ENCODE measurements at regions not wholly inside any gene's neighbourhood (a gene's known extent, or its start where the extent isn't known, plus 50 kb on each side); places are given as distances from the start of the nearest gene placed in this dataset.

- Mint-ChIP-seq H3K4me3 (no peak overlapping the region), H3K36me3 (ENCODE audit: low read depth) (no peaks in the 10 kb centered on the region), H3K27ac (no peak overlapping the region), H3K9me3 (no peaks in the 10 kb centered on the region), H3K4me1 (ENCODE audit: low read depth) (peaks cover 10% of the 10 kb centered on the region), H3K27me3 (no peaks in the 10 kb centered on the region)
- no peak overlapping the region for H3K27ac ChIP-seq (ENCODE audit: low read depth in 1 of 2, low read length in 2 of 2)
- ChIA-PET CTCF (no interaction called here), POLR2A (interaction anchor here (0.9 kb wide), 1 partner anchor 16 kb away, joined by 3 read pairs; no protein-coding TSS in a partner anchor)
- no peaks in the 10 kb centered on the region for H3K36me3 ChIP-seq (ENCODE audit: insufficient read depth, low read length)
- H3K27me3 ChIP-seq (ENCODE audit: control insufficient read depth in 1 of 2, insufficient read depth in 2 of 2, low read length in 2 of 2): no peaks in the 10 kb centered on the region
- no peak for ATAC-seq (ENCODE audit: poor library complexity)
- no peak for TF ChIP-seq CTCF (IDR thresholded peaks at IDR 0.05)
- no peak for DNase-seq
- H3K4me1 ChIP-seq (ENCODE audit: insufficient read depth, low read length): no peaks in the 10 kb centered on the region
- no peak overlapping the region for H3K4me3 ChIP-seq (ENCODE audit: low read length)
- intact Hi-C loops (cut with DNase I, micrococcal nuclease): no loop called here
- H3K9me3 ChIP-seq (ENCODE audit: control insufficient read depth in 1 of 2, insufficient read depth in 1 of 2, low read length in 2 of 2): no peaks in the 10 kb centered on the region
Measured at GRCh38 chr5:68362331-68362730, 146.8 kb downstream of the PIK3R1 start.

GRCh38 chr5:68365889-68366288 lies 150.3 kb downstream of the PIK3R1 start:
- Mint-ChIP-seq H3K4me1 (ENCODE audit: low read depth) (peaks cover 33% of the 10 kb centered on the region), H3K9me3 (no peaks in the 10 kb centered on the region), H3K4me3 (no peak overlapping the region), H3K27ac (no peak overlapping the region), H3K36me3 (ENCODE audit: low read depth) (no peaks in the 10 kb centered on the region), H3K27me3 (no peaks in the 10 kb centered on the region)
- H3K27ac ChIP-seq (ENCODE audit: low read depth in 1 of 2, low read length in 2 of 2): no peak overlapping the region
- ChIA-PET POLR2A (no interaction called here), CTCF (no interaction called here)
- no peak for DNase-seq
- intact Hi-C loops (cut with DNase I, micrococcal nuclease): no loop called here
- no peaks in the 10 kb centered on the region for H3K27me3 ChIP-seq (ENCODE audit: control insufficient read depth in 1 of 2, insufficient read depth in 2 of 2, low read length in 2 of 2)
- no peaks in the 10 kb centered on the region for H3K36me3 ChIP-seq (ENCODE audit: insufficient read depth, low read length)
- H3K4me3 ChIP-seq (ENCODE audit: low read length): no peak overlapping the region
- no peak for TF ChIP-seq CTCF (IDR thresholded peaks at IDR 0.05)
- H3K4me1 ChIP-seq (ENCODE audit: insufficient read depth, low read length): peaks cover 12% of the 10 kb centered on the region
- no peaks in the 10 kb centered on the region for H3K9me3 ChIP-seq (ENCODE audit: control insufficient read depth in 1 of 2, insufficient read depth in 1 of 2, low read length in 2 of 2)
- ATAC-seq (ENCODE audit: poor library complexity): no peak

GRCh38 chr5:68367287-68367686 lies 151.7 kb downstream of the PIK3R1 start:
- Histone ChIP-seq H3K4me1 (ENCODE audit: insufficient read depth, low read length) (peaks cover 12% of the 10 kb centered on the region), H3K27ac (ENCODE audit: low read depth in 1 of 2, low read length in 2 of 2) (no peak overlapping the region), H3K9me3 (ENCODE audit: control insufficient read depth in 1 of 2, insufficient read depth in 1 of 2, low read length in 2 of 2) (no peaks in the 10 kb centered on the region), H3K27me3 (ENCODE audit: control insufficient read depth in 1 of 2, insufficient read depth in 2 of 2, low read length in 2 of 2) (no peaks in the 10 kb centered on the region), H3K36me3 (ENCODE audit: insufficient read depth, low read length) (no peaks in the 10 kb centered on the region), H3K4me3 (ENCODE audit: low read length) (no peak overlapping the region)
- Mint-ChIP-seq H3K27ac (no peak overlapping the region), H3K4me1 (ENCODE audit: low read depth) (peaks cover 33% of the 10 kb centered on the region), H3K36me3 (ENCODE audit: low read depth) (no peaks in the 10 kb centered on the region), H3K4me3 (no peak overlapping the region), H3K27me3 (no peaks in the 10 kb centered on the region), H3K9me3 (no peaks in the 10 kb centered on the region)
- DNase-seq: no peak
- intact Hi-C loops (cut with DNase I, micrococcal nuclease): no loop called here
- ChIA-PET POLR2A (interaction anchor here (0.8 kb wide), 1 partner anchor 23 kb away, joined by 3 read pairs; no protein-coding TSS in a partner anchor), CTCF (no interaction called here)
- TF ChIP-seq CTCF (IDR thresholded peaks at IDR 0.05): no peak
- no peak for ATAC-seq (ENCODE audit: poor library complexity)

All from CD4-positive, alpha-beta T cell (primary cell).